ENCODE measurements at regions not wholly inside any gene's neighbourhood (a gene's known extent, or its start where the extent isn't known, plus 50 kb on each side); places are given as distances from the start of the nearest gene placed in this dataset.

- no peak for TF ChIP-seq CHD2 (IDR thresholded peaks at IDR 0.05; ENCODE audit: low read length)
- TF ChIP-seq POU5F1 (IDR thresholded peaks at IDR 0.05; ENCODE audit: low read depth, low read length): no peak
- TF ChIP-seq SP2 (IDR thresholded peaks at IDR 0.05; ENCODE audit: low read length): no peak
- no peak for TF ChIP-seq CHD7 (IDR thresholded peaks at IDR 0.05; ENCODE audit: insufficient replicate concordance, low read length)
- no peak for TF ChIP-seq RBBP5 (IDR thresholded peaks at IDR 0.05; ENCODE audit: borderline replicate concordance, low read depth, low read length)
These were observed 157.3 kb downstream of the RPS12 start (continued) for GRCh38 chr6:132971676-132972075.

Data from H1 (cell line).